ENCODE measurements at regions not wholly inside any gene's neighbourhood (a gene's known extent, or its start where the extent isn't known, plus 50 kb on each side); places are given as distances from the start of the nearest gene placed in this dataset.

DNA sequence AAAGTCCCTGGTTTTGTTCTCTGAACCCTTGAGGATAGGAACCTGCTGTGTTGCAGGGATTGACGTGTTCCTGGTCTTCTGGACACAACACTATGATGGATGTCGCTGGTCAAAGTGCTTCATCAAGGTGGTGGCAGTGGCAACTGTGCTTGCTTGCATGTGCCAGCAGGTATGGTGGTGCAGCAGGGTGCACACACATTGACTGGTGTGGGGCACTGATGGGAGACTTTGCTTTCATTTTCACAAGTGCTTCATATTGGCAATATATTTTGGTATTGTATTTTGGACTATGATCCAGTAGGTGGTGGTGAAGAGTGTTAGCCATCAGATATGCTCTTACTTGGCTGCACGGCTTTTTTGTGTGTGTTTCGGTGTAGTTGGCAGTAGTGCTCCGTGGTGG lies 479.8 kb upstream of the CTNND2 start:
- H3K27ac ChIP-seq, result no peak overlapping the region
- TF ChIP-seq ZFX (IDR thresholded peaks at IDR 0.05), result no peak
- no peak for TF ChIP-seq CTCF (conservative IDR thresholded peaks at IDR 0.05)

DNA sequence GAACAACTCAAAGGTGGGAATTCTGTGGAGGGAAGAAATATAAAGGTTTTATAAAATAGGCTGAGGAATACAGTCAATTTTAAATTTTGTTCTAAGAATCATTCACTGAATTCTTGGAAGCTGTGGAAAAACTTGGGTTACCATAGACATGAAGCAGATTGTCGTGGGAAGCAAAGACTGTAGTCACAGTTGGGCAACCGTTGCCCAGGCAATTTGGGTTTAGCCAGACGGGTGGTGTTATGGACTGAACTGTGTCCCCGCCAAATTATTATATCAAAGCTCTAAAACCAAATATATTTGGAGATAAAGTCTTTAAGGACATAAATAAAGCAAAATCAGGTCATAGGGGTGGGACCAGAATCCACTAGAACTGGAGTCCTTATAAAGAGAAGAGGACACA lies 463.7 kb upstream of the CTNND2 start:
- H3K27ac ChIP-seq, result no peak overlapping the region
- no peak for TF ChIP-seq ZFX (IDR thresholded peaks at IDR 0.05)
- TF ChIP-seq CTCF (conservative IDR thresholded peaks at IDR 0.05), result no peak

- TF ChIP-seq CTCF (conservative IDR thresholded peaks at IDR 0.05) (no peak), ZFX (IDR thresholded peaks at IDR 0.05) (no peak)
- no peak overlapping the region for H3K27ac ChIP-seq
Measured at GRCh38 chr5:12360218-12360617, 456.0 kb upstream of the CTNND2 start.

- H3K27ac ChIP-seq, result no peak overlapping the region
- TF ChIP-seq CTCF (conservative IDR thresholded peaks at IDR 0.05) (no peak), ZFX (IDR thresholded peaks at IDR 0.05) (no peak)
Measured at GRCh38 chr5:12358371-12359090, 454.3 kb upstream of the CTNND2 start.

- TF ChIP-seq ZFX (IDR thresholded peaks at IDR 0.05) (no peak), CTCF (conservative IDR thresholded peaks at IDR 0.05) (no peak)
- H3K27ac ChIP-seq, result no peak overlapping the region
Measured at GRCh38 chr5:12357626-12358025, 453.4 kb upstream of the CTNND2 start.

DNA sequence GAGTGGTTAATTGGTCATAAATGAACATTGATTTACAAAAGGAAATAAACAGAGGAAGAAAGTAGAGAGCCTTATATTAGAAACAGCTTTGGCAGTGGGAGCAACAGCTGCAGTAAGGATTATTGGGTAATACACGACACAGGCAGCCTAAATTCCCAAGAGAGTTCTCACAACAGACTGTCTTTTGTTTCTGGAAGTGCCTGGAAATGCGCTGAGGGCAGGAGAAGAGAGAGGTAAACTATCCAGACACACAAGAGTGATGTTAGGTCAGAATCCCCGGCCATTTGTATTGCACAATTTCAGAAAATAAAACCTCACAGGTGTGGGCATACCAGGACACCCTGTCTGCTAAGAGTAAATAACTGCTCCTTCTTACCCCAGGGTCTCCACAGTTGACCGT lies 450.4 kb upstream of the CTNND2 start:
- H3K27ac ChIP-seq, result no peak overlapping the region
- TF ChIP-seq ZFX (IDR thresholded peaks at IDR 0.05) (no peak), CTCF (conservative IDR thresholded peaks at IDR 0.05) (no peak)

GRCh38 chr5:12343558-12343957 lies 439.3 kb upstream of the CTNND2 start:
- no peak overlapping the region for H3K27ac ChIP-seq
- no peak for TF ChIP-seq CTCF (conservative IDR thresholded peaks at IDR 0.05)
- TF ChIP-seq ZFX (IDR thresholded peaks at IDR 0.05), result no peak
